SK-N-MC (cell line): ENCODE measurements at regions not wholly inside any gene's neighbourhood (a gene's known extent, or its start where the extent isn't known, plus 50 kb on each side); places are given as distances from the start of the nearest gene placed in this dataset.

Source experiments
- EZH2 ChIP-seq: fragments of 200-600 bp; sonication (generic); IDR thresholded peaks from one replicate; pipeline ENCODE4 v1.6.1; 2017; ENCODE audit warnings: antibody characterized with exemption
- POLR2AphosphoS5 ChIP-seq: IDR thresholded peaks from 2 replicates; pipeline ENCODE4 v1.6.1; 2012; ENCODE audit warnings: mild to moderate bottlenecking, low read depth, low read length, borderline replicate concordance

DNA sequence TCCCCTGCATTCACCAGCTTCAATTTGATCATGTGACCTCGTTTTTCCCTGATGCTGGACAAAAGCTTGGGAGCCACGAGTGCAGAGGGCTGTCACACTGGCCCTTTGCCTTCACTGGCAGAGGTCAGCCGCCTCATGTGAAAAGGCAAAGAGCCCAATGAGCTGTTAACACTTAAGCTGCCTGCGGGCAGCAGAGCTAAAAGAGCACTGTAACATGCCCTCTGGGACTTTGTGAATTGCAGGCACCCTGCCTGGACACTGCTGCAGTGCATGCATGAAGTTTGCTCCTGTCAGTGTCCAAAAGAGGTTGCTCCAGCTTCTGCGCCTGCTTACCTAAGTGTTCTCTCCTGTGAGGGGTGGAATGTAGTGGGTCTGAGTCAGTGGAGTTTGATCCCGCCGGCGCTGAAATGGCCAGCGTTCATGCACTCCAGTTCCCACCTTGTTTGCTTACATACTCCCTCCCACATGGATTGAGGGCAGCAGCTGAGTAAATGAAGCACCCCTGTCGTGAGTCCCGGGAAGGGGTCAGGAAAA lies 193.7 kb downstream of the RFC3 start:
- TF ChIP-seq POLR2AphosphoS5 (no peak), EZH2 (no peak)
